K562 (cell line): ENCODE measurements at regions not wholly inside any gene's neighbourhood (a gene's known extent, or its start where the extent isn't known, plus 50 kb on each side); places are given as distances from the start of the nearest gene placed in this dataset.

Experiments
- HNRNPLL ChIP-seq: fragments of 200-400 bp; formaldehyde crosslinking; IDR thresholded peaks from 2 replicates; pipeline ENCODE4 v1.6.1; 2017; ENCODE audit warnings: low read length, low read depth, mild to moderate bottlenecking; ENCODE audit not compliant: poor library complexity, severe bottlenecking
- ZKSCAN1 ChIP-seq: fragments of 150-350 bp; IDR thresholded peaks from 2 replicates; pipeline ENCODE4 v1.6.1; 2016; ENCODE audit warnings: low read depth, low read length
- TF ChIP-seq, protein P1 (sequence below): sonication (generic); formaldehyde crosslinking; IDR thresholded peaks from 2 replicates; pipeline ENCODE4 v1.8.0; 2023; ENCODE audit warnings: missing genetic modification reagents, mild to moderate bottlenecking, borderline replicate concordance

DNA sequence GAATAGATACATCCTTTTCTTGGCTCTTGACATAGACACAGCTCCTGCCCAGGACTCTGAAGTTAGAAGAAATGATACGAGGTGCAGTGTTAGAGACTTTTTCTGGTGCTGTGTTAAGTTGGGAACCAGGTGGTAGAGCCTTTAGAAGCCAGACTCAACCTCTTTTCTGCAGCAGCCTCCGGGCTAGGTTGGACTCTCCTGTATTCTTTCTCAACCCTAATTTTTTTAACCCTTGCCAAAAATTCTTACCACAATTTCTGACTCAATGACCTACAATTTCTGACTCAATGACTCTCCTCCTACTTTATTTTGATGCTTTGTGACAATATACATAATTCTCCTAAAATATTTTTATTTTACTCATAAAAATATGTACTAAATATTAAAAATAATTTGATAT, 127.4 kb upstream of the PRL start:
- TF ChIP-seq, protein P1, sequence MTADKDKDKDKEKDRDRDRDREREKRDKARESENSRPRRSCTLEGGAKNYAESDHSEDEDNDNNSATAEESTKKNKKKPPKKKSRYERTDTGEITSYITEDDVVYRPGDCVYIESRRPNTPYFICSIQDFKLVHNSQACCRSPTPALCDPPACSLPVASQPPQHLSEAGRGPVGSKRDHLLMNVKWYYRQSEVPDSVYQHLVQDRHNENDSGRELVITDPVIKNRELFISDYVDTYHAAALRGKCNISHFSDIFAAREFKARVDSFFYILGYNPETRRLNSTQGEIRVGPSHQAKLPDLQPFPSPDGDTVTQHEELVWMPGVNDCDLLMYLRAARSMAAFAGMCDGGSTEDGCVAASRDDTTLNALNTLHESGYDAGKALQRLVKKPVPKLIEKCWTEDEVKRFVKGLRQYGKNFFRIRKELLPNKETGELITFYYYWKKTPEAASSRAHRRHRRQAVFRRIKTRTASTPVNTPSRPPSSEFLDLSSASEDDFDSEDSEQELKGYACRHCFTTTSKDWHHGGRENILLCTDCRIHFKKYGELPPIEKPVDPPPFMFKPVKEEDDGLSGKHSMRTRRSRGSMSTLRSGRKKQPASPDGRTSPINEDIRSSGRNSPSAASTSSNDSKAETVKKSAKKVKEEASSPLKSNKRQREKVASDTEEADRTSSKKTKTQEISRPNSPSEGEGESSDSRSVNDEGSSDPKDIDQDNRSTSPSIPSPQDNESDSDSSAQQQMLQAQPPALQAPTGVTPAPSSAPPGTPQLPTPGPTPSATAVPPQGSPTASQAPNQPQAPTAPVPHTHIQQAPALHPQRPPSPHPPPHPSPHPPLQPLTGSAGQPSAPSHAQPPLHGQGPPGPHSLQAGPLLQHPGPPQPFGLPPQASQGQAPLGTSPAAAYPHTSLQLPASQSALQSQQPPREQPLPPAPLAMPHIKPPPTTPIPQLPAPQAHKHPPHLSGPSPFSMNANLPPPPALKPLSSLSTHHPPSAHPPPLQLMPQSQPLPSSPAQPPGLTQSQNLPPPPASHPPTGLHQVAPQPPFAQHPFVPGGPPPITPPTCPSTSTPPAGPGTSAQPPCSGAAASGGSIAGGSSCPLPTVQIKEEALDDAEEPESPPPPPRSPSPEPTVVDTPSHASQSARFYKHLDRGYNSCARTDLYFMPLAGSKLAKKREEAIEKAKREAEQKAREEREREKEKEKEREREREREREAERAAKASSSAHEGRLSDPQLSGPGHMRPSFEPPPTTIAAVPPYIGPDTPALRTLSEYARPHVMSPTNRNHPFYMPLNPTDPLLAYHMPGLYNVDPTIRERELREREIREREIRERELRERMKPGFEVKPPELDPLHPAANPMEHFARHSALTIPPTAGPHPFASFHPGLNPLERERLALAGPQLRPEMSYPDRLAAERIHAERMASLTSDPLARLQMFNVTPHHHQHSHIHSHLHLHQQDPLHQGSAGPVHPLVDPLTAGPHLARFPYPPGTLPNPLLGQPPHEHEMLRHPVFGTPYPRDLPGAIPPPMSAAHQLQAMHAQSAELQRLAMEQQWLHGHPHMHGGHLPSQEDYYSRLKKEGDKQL = no peak
- no peak for TF ChIP-seq ZKSCAN1
- no peak for TF ChIP-seq HNRNPLL
